SKM-1 treated with dmso at 0.1 percent for 144 hours (cell line): ENCODE measurements at regions not wholly inside any gene's neighbourhood (a gene's known extent, or its start where the extent isn't known, plus 50 kb on each side); places are given as distances from the start of the nearest gene placed in this dataset.

Source experiments
- DNase-seq: peaks from one replicate; lab custom pipeline; 2025; ENCODE audit not compliant: unreplicated experiment; lab: John Stamatoyannopoulos, UW

- no peak for DNase-seq
Observed at GRCh38 chr16:5516115-5516514, 418.5 kb upstream of the EEF2KMT start.

GRCh38 chr16:5512014-5512413 is 414.4 kb upstream of the EEF2KMT start:
- no peak for DNase-seq

GRCh38 chr16:5510819-5511370 is 413.3 kb upstream of the EEF2KMT start:
- no peak for DNase-seq

GRCh38 chr16:5509794-5510193 is 412.2 kb upstream of the EEF2KMT start:
- DNase-seq = no peak

- DNase-seq = no peak
Observed at GRCh38 chr16:5509336-5509735, 411.7 kb upstream of the EEF2KMT start.

GRCh38 chr16:5508371-5508770 is 410.8 kb upstream of the EEF2KMT start:
- DNase-seq = no peak

GRCh38 chr16:5506021-5506420 is 408.4 kb upstream of the EEF2KMT start:
- DNase-seq = no peak

GRCh38 chr16:5505091-5505887 is 407.7 kb upstream of the EEF2KMT start:
- DNase-seq = no peak

- DNase-seq = no peak
Observed at GRCh38 chr16:5504064-5504781, 406.6 kb upstream of the EEF2KMT start.

- no peak for DNase-seq
Observed at GRCh38 chr16:5502944-5503343, 405.3 kb upstream of the EEF2KMT start.

GRCh38 chr16:5502467-5502869 is 404.9 kb upstream of the EEF2KMT start:
- DNase-seq = no peak

GRCh38 chr16:5500526-5500925 is 402.9 kb upstream of the EEF2KMT start:
- DNase-seq = no peak

- DNase-seq = no peak
Observed at GRCh38 chr16:5498562-5498961, 401.0 kb upstream of the EEF2KMT start.

- no peak for DNase-seq
Observed at GRCh38 chr16:5496013-5496412, 398.4 kb upstream of the EEF2KMT start.

GRCh38 chr16:5490499-5490898 is 392.9 kb upstream of the EEF2KMT start:
- peak; percentile 12 for DNase-seq

- no peak for DNase-seq
Observed at GRCh38 chr16:5488581-5488980, 391.0 kb upstream of the EEF2KMT start.

- no peak for DNase-seq
Observed at GRCh38 chr16:5487728-5488127, 390.1 kb upstream of the EEF2KMT start.

- no peak for DNase-seq
Observed at GRCh38 chr16:5482256-5482655, 384.7 kb upstream of the EEF2KMT start.

GRCh38 chr16:5480431-5481195 is 383.0 kb upstream of the EEF2KMT start:
- no peak for DNase-seq

- no peak for DNase-seq
Observed at GRCh38 chr16:5479926-5480325, 382.3 kb upstream of the EEF2KMT start.

GRCh38 chr16:5478036-5478435 is 380.4 kb upstream of the EEF2KMT start:
- no peak for DNase-seq
